Left ventricle myocardium superior (tissue), 1 donor: ENCODE measurements at regions not wholly inside any gene's neighbourhood (a gene's known extent, or its start where the extent isn't known, plus 50 kb on each side); places are given as distances from the start of the nearest gene placed in this dataset.
"Not testable (repeated sequence)": the region's sequence is repeated elsewhere in the genome, so short reads cannot be mapped to it uniquely, and the experiment has no call there.

Experiments used
- ATAC-seq: fragments of 200-7000 bp; cut with Tn5 transposase; one replicate; pipeline ENCODE4 v1.9.1; 2020; ENCODE audit warnings: mild to moderate bottlenecking, moderate library complexity
- DNase-seq: peaks from one replicate; pipeline ENCODE4 v3.0.0-alpha.2; 2020
- intact Hi-C: fragments of 100-400 bp; cut with micrococcal nuclease; formaldehyde crosslinking; loops from one replicate; pipeline ENCODE4 v1.11.0; 2022
- donor health status: DM: no; HTN: yes; CAD: no; lungs with severe emphysema.

GRCh38 chr11:128153697-128154048 lies 433.7 kb downstream of the ETS1 start:
- intact Hi-C loops: no loop called here
- no peak for ATAC-seq
- no peak for DNase-seq

GRCh38 chr11:128152796-128153696 lies 434.3 kb downstream of the ETS1 start:
- intact Hi-C loops: no loop called here
- DNase-seq: no peak
- ATAC-seq: no peak

GRCh38 chr11:128151780-128152179 lies 435.6 kb downstream of the ETS1 start:
- ATAC-seq (no peak), DNase-seq (no peak)
- intact Hi-C loops: no loop called here

GRCh38 chr11:128151338-128151737 lies 436.0 kb downstream of the ETS1 start:
- intact Hi-C loops: no loop called here
- ATAC-seq: no peak

GRCh38 chr11:128148208-128148607 lies 439.1 kb downstream of the ETS1 start:
- intact Hi-C loops: no loop called here
- ATAC-seq (no peak), DNase-seq (no peak)

More at GRCh38 chr11:128151338-128151737, 436.0 kb downstream of the ETS1 start:
- no peak for DNase-seq

GRCh38 chr11:128146926-128147605 lies 440.3 kb downstream of the ETS1 start:
- intact Hi-C loops: no loop called here
- ATAC-seq (no peak), DNase-seq (no peak)

- DNase-seq, ATAC-seq, intact Hi-C loops: not testable (repeated sequence)
These were observed 447.1 kb downstream of the ETS1 start for GRCh38 chr11:128140293-128140692.

- intact Hi-C loops: no loop called here
- ATAC-seq: no peak
- DNase-seq: no peak
These were observed 451.9 kb downstream of the ETS1 start for GRCh38 chr11:128135451-128135850.

GRCh38 chr11:128133501-128133900 lies 453.9 kb downstream of the ETS1 start:
- peak; percentile 51 for ATAC-seq
- no peak for DNase-seq

GRCh38 chr11:128130052-128130451 lies 457.3 kb downstream of the ETS1 start:
- no peak for DNase-seq
- no peak for ATAC-seq
- intact Hi-C loops: no loop called here

More at GRCh38 chr11:128133501-128133900, 453.9 kb downstream of the ETS1 start:
- intact Hi-C loops: no loop called here

GRCh38 chr11:128125723-128126122 lies 461.6 kb downstream of the ETS1 start:
- ATAC-seq (no peak), DNase-seq (no peak)
- intact Hi-C loops: no loop called here

- intact Hi-C loops: no loop called here
- DNase-seq (no peak), ATAC-seq (peak; percentile 36)
These were observed 470.5 kb downstream of the ETS1 start for GRCh38 chr11:128116885-128117284.

- no peak for DNase-seq
- ATAC-seq: no peak
- intact Hi-C loops: no loop called here
These were observed 470.9 kb downstream of the ETS1 start for GRCh38 chr11:128116447-128116846.

GRCh38 chr11:128105950-128106349 lies 481.4 kb downstream of the ETS1 start:
- DNase-seq (no peak), ATAC-seq (no peak)
- intact Hi-C loops: no loop called here

GRCh38 chr11:128105511-128105910 lies 481.8 kb downstream of the ETS1 start:
- DNase-seq: no peak
- intact Hi-C loops: no loop called here
- no peak for ATAC-seq

- DNase-seq: no peak
- no peak for ATAC-seq
- intact Hi-C loops: no loop called here
These were observed 484.0 kb downstream of the ETS1 start for GRCh38 chr11:128103278-128103873.

GRCh38 chr11:128098781-128099180 lies 488.6 kb downstream of the ETS1 start:
- DNase-seq: no peak
- ATAC-seq: no peak
- intact Hi-C loops: no loop called here

- intact Hi-C loops: no loop called here
- ATAC-seq (no peak), DNase-seq (no peak)
These were observed 491.8 kb downstream of the ETS1 start for GRCh38 chr11:128095466-128095981.

GRCh38 chr11:128093689-128094088 lies 493.7 kb downstream of the ETS1 start:
- ATAC-seq (no peak), DNase-seq (no peak)
- intact Hi-C loops: no loop called here

- intact Hi-C loops: no loop called here
- DNase-seq (no peak), ATAC-seq (no peak)
These were observed 497.4 kb downstream of the ETS1 start for GRCh38 chr11:128089962-128090361.
